H9 (cell line): ENCODE measurements at regions not wholly inside any gene's neighbourhood (a gene's known extent, or its start where the extent isn't known, plus 50 kb on each side); places are given as distances from the start of the nearest gene placed in this dataset.

Source experiments
- DNase-seq: peaks from one replicate; pipeline ENCODE4 v3.0.0-alpha.2; 2017
- H2AFZ ChIP-seq: one replicate; pipeline ENCODE4 v1.6.1; 2013; ENCODE audit warnings: mild to moderate bottlenecking, low read length, control low read depth, moderate library complexity
- H2AK5ac ChIP-seq: 2 replicates; pipeline ENCODE4 v1.6.1; 2013; ENCODE audit warnings: low read length, control low read depth, mixed read lengths; ENCODE audit not compliant: insufficient read length
- H2BK120ac ChIP-seq: one replicate; pipeline ENCODE4 v1.6.1; 2013; ENCODE audit warnings: low read depth, mild to moderate bottlenecking, low read length, control low read depth, inconsistent platforms; ENCODE audit not compliant: poor library complexity, severe bottlenecking
- H2BK12ac ChIP-seq: 2 replicates; pipeline ENCODE4 v1.6.1; 2013; ENCODE audit warnings: low read length, control low read depth, mixed read lengths, low read depth; ENCODE audit not compliant: insufficient read length
- H2BK15ac ChIP-seq: 2 replicates; pipeline ENCODE4 v1.6.1; 2013; ENCODE audit warnings: low read depth, low read length, control low read depth
- H2BK20ac ChIP-seq: one replicate; pipeline ENCODE4 v1.6.1; 2013; ENCODE audit warnings: low read depth, mild to moderate bottlenecking, low read length, control low read depth, inconsistent platforms; ENCODE audit not compliant: poor library complexity, severe bottlenecking
- H2BK5ac ChIP-seq: 2 replicates; pipeline ENCODE4 v1.6.1; 2013; ENCODE audit warnings: low read length, control low read depth, mixed read lengths; ENCODE audit not compliant: insufficient read length
- H3K14ac ChIP-seq: 2 replicates; pipeline ENCODE4 v1.6.1; 2013; ENCODE audit warnings: low read length, control low read depth; ENCODE audit not compliant: insufficient read depth
- H3K18ac ChIP-seq: 2 replicates; pipeline ENCODE4 v1.6.1; 2013; ENCODE audit warnings: low read depth, mild to moderate bottlenecking, mixed read lengths, low read length, control low read depth; ENCODE audit not compliant: insufficient read length
- H3K23ac ChIP-seq: 2 replicates; pipeline ENCODE4 v1.6.1; 2013; ENCODE audit warnings: low read length, control low read depth, mixed read lengths, low read depth; ENCODE audit not compliant: insufficient read length
- H3K23me2 ChIP-seq: 2 replicates; pipeline ENCODE4 v1.6.1; 2013; ENCODE audit warnings: low read depth, mild to moderate bottlenecking, mixed read lengths, low read length, control low read depth; ENCODE audit not compliant: insufficient read length, poor library complexity, severe bottlenecking
- H3K27ac ChIP-seq: 2 replicates; pipeline ENCODE4 v1.5.1; 2013; ENCODE audit warnings: low read length, control low read depth, mixed read lengths, low read depth; ENCODE audit not compliant: insufficient read length
- H3K27me3 ChIP-seq: 2 replicates; pipeline ENCODE4 v1.6.1; 2013; ENCODE audit warnings: low read length, control low read depth, inconsistent platforms; ENCODE audit not compliant: insufficient read depth
- H3K4ac ChIP-seq: 2 replicates; pipeline ENCODE4 v1.6.1; 2013; ENCODE audit warnings: low read depth, mild to moderate bottlenecking, control low read depth, inconsistent platforms, low read length, moderate library complexity
- H3K4me1 ChIP-seq: 2 replicates; pipeline ENCODE4 v1.6.1; 2013; ENCODE audit warnings: low read length, control low read depth, inconsistent platforms; ENCODE audit not compliant: insufficient read depth
- H3K4me2 ChIP-seq: 2 replicates; pipeline ENCODE4 v1.6.1; 2013; ENCODE audit warnings: low read length, control low read depth, mixed read lengths; ENCODE audit not compliant: insufficient read length, insufficient read depth
- H3K56ac ChIP-seq: 2 replicates; pipeline ENCODE4 v1.6.1; 2013; ENCODE audit warnings: low read depth, mild to moderate bottlenecking, mixed read lengths, low read length, control low read depth; ENCODE audit not compliant: insufficient read length
- H3K79me1 ChIP-seq: 2 replicates; pipeline ENCODE4 v1.6.1; 2013; ENCODE audit warnings: low read depth, mild to moderate bottlenecking, moderate library complexity, low read length, control low read depth, inconsistent platforms; ENCODE audit not compliant: insufficient read depth, poor library complexity, severe bottlenecking
- H3K79me2 ChIP-seq: 2 replicates; pipeline ENCODE4 v1.6.1; 2013; ENCODE audit warnings: low read length, control low read depth, inconsistent platforms; ENCODE audit not compliant: insufficient read depth
- H3K9ac ChIP-seq: 2 replicates; pipeline ENCODE4 v1.6.1; 2013; ENCODE audit warnings: low read length, control low read depth, mixed read lengths; ENCODE audit not compliant: insufficient read length; ENCODE audit errors: extremely low read depth
- H3K9me3 ChIP-seq: one replicate; pipeline ENCODE4 v1.6.1; 2013; ENCODE audit warnings: low read depth, low read length, inconsistent platforms; ENCODE audit not compliant: control insufficient read depth
- H3T11ph ChIP-seq: one replicate; pipeline ENCODE4 v1.6.1; 2013; ENCODE audit warnings: mild to moderate bottlenecking, low read length, control low read depth, inconsistent platforms
- H4K20me1 ChIP-seq: one replicate; pipeline ENCODE4 v1.6.1; 2013; ENCODE audit not compliant: control insufficient read depth, insufficient read length, insufficient read depth
- H4K5ac ChIP-seq: 2 replicates; pipeline ENCODE4 v1.6.1; 2013; ENCODE audit warnings: low read depth, mild to moderate bottlenecking, mixed read lengths, low read length, control low read depth; ENCODE audit not compliant: insufficient read length
- H4K8ac ChIP-seq: replicated peaks from 2 replicates; pipeline ENCODE4 v1.6.1; 2013; ENCODE audit warnings: low read length, control low read depth, mixed read lengths, low read depth; ENCODE audit not compliant: insufficient read length
- H4K91ac ChIP-seq: 2 replicates; pipeline ENCODE4 v1.6.1; 2013; ENCODE audit warnings: low read depth, mild to moderate bottlenecking, moderate library complexity, mixed read lengths, low read length, control low read depth; ENCODE audit not compliant: insufficient read length
- H3K27ac Mint-ChIP-seq, 3 experiments: 2 replicates in 2 of 3; 3 replicates in 1 of 3; pipeline ENCODE4 v1.8.0; 2020 to 2021; ENCODE audit warnings: mixed read lengths in 3 of 3, mild to moderate bottlenecking in 1 of 3, moderate library complexity in 1 of 3
- H3K27me3 Mint-ChIP-seq: 2 replicates; pipeline ENCODE4 v1.8.0; 2021; ENCODE audit warnings: low read depth, mild to moderate bottlenecking, moderate library complexity, mixed read lengths
- H3K36me3 Mint-ChIP-seq, 3 experiments: 2 replicates in 2 of 3; 3 replicates in 1 of 3; pipeline ENCODE4 v1.8.0; 2020 to 2021; ENCODE audit warnings: low read depth in 3 of 3, mixed read lengths in 3 of 3; ENCODE audit not compliant: insufficient read depth in 1 of 3
- H3K4me1 Mint-ChIP-seq, 2 experiments: 2 replicates each; pipeline ENCODE4 v1.8.0; 2020; ENCODE audit warnings: mixed read lengths in 2 of 2
- H3K4me3 Mint-ChIP-seq, 2 experiments: 2 replicates in 1 of 2; 3 replicates in 1 of 2; pipeline ENCODE4 v1.8.0; 2020 to 2021; ENCODE audit warnings: mild to moderate bottlenecking in 2 of 2, mixed read lengths in 2 of 2, moderate library complexity in 1 of 2
- H3K9me3 Mint-ChIP-seq, 2 experiments: 2 replicates in 1 of 2; 3 replicates in 1 of 2; pipeline ENCODE4 v1.8.0; 2020; ENCODE audit warnings: mild to moderate bottlenecking in 2 of 2, mixed read lengths in 2 of 2, moderate library complexity in 1 of 2
- WGBS: extraction: QIAGEN DNeasy Blood & Tissue Kit; methylation state at CpG from one replicate; pipeline ENCODE4 v1.1.7; 2013; ENCODE audit warnings: missing lambda C conversion rate, low lambda C conversion rate, mixed read lengths; ENCODE audit not compliant: insufficient read length; ENCODE audit errors: extremely low coverage; 5-methylcytosine and 5-hydroxymethylcytosine counted together
- TF ChIP-seq, protein P1 (sequence below): fragments of 200-600 bp; sonication (generic); conservative IDR thresholded peaks from 3 replicates; pipeline ENCODE4 v1.8.0; 2021; ENCODE audit warnings: antibody characterized with exemption, mild to moderate bottlenecking

DNA sequence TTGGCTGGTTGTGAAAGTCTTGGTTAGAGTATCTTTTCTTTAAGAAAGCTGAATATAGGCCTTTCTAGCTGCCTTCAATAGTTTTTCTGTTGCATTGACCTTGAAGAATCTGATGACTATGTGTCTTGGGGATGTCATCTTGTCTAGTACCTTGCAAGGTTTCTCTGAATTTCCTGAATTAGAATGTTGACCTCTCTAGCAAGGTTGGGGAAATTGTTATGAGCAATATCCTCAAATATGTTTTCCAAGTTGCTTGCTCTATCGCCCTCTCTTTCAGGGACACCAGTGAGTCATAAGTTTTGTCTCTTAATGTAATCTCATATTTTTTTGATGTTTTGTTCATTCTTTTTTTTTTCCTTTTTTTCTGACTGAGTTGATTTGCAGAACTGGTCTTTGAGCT, 194.7 kb downstream of the RAB28 start:
- no CpG with 5 or more reads among the region's 1 CpG for WGBS
- Histone ChIP-seq H2BK12ac (no peak overlapping the region), H3K27me3 (no peaks in the 10 kb centered on the region), H3K9ac (no peak overlapping the region), H3K4me2 (no peak overlapping the region), H2AFZ (no peak overlapping the region), H3K14ac (no peak overlapping the region), H3K23ac (no peak overlapping the region), H3K9me3 (no peaks in the 10 kb centered on the region), H3T11ph (no peak overlapping the region), H2BK15ac (no peak overlapping the region), H4K91ac (no peak overlapping the region), H3K4ac (no peak overlapping the region), H3K4me1 (no peaks in the 10 kb centered on the region), H3K56ac (no peak overlapping the region), H2BK20ac (no peak overlapping the region), H3K23me2 (no peaks in the 10 kb centered on the region), H4K5ac (no peak overlapping the region), H3K18ac (no peak overlapping the region), H3K79me2 (no peaks in the 10 kb centered on the region), H2BK5ac (no peak overlapping the region), H2BK120ac (no peak overlapping the region), H4K20me1 (no peaks in the 10 kb centered on the region), H4K8ac (no peak overlapping the region), H3K27ac (no peak overlapping the region), H2AK5ac (no peak overlapping the region), H3K79me1 (no peaks in the 10 kb centered on the region)
- H3K9me3 Mint-ChIP-seq, result peaks cover 14 to 18% of the 10 kb centered on the region in 2 experiments; a peak in 4 of 5 replicates
- H3K27ac Mint-ChIP-seq, result no peak overlapping the region
- peaks cover 0 to 4% (median 0%) of the 10 kb centered on the region in 3 experiments; a peak in 2 of 7 replicates for H3K36me3 Mint-ChIP-seq
- TF ChIP-seq, protein P1, sequence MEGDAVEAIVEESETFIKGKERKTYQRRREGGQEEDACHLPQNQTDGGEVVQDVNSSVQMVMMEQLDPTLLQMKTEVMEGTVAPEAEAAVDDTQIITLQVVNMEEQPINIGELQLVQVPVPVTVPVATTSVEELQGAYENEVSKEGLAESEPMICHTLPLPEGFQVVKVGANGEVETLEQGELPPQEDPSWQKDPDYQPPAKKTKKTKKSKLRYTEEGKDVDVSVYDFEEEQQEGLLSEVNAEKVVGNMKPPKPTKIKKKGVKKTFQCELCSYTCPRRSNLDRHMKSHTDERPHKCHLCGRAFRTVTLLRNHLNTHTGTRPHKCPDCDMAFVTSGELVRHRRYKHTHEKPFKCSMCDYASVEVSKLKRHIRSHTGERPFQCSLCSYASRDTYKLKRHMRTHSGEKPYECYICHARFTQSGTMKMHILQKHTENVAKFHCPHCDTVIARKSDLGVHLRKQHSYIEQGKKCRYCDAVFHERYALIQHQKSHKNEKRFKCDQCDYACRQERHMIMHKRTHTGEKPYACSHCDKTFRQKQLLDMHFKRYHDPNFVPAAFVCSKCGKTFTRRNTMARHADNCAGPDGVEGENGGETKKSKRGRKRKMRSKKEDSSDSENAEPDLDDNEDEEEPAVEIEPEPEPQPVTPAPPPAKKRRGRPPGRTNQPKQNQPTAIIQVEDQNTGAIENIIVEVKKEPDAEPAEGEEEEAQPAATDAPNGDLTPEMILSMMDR, result no peak
- DNase-seq, result no peak
- H3K27me3 Mint-ChIP-seq, result no peaks in the 10 kb centered on the region
- H3K4me3 Mint-ChIP-seq, result no peak overlapping the region
- no peaks in the 10 kb centered on the region for H3K4me1 Mint-ChIP-seq
